Activated CD4-positive, CD25-positive, alpha-beta regulatory T cell treated with anti-CD3 and anti-CD28 coated beads, Interleukin-2, amount 50 U/mL, for 24 hours (primary cell): ENCODE measurements at regions not wholly inside any gene's neighbourhood (a gene's known extent, or its start where the extent isn't known, plus 50 kb on each side); places are given as distances from the start of the nearest gene placed in this dataset.

ENCODE experiments used
- ATAC-seq, 2 donors: fragments of 150-1000 bp; cut with Tn5 transposase; one replicate each; pipeline ENCODE4 v1.10.0; 2021; ENCODE audit warnings: mild to moderate bottlenecking in 1 of 2, moderate library complexity in 1 of 2

GRCh38 chr20:48262466-48262865 lies 477.2 kb upstream of the SULF2 start:
- ATAC-seq = no peak

GRCh38 chr20:48261398-48261910 lies 476.2 kb upstream of the SULF2 start:
- ATAC-seq = no peak

GRCh38 chr20:48260129-48260756 lies 475.0 kb upstream of the SULF2 start:
- ATAC-seq = no peak

DNA sequence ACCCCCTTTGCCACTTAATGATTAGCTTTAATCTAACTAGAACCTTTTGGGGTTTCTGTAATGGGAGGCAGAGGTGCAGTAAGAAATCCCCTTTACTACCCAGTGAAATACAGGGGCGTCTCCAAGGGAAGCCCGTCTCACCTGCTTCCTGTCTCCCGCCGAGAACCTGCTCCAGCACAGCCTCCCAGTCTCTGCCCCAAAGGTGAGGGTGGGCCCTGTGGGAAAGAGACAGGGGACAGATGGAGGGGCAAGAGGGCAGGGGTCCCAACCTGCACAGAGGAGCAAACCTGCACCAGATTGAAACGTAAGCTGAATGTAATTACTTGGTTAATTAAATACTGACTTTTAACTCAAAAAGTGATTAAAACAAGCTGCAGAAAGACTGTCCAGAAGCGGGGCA lies 474.2 kb upstream of the SULF2 start:
- ATAC-seq = no peak

- ATAC-seq = no peak
Observed at GRCh38 chr20:48257833-48258232, 472.6 kb upstream of the SULF2 start.

- no peak for ATAC-seq
Observed at GRCh38 chr20:48247961-48248360, 462.7 kb upstream of the SULF2 start.

- ATAC-seq = no peak
Observed at GRCh38 chr20:48246061-48246790, 460.9 kb upstream of the SULF2 start.

- no peak for ATAC-seq
Observed at GRCh38 chr20:48242623-48243022, 457.3 kb upstream of the SULF2 start.

- no peak for ATAC-seq
Observed at GRCh38 chr20:48241482-48241881, 456.2 kb upstream of the SULF2 start.

GRCh38 chr20:48238781-48239180 lies 453.5 kb upstream of the SULF2 start:
- ATAC-seq = no peak

- ATAC-seq = no peak
Observed at GRCh38 chr20:48238326-48238725, 453.0 kb upstream of the SULF2 start.

- ATAC-seq = no peak
Observed at GRCh38 chr20:48236000-48236970, 451.0 kb upstream of the SULF2 start.

DNA sequence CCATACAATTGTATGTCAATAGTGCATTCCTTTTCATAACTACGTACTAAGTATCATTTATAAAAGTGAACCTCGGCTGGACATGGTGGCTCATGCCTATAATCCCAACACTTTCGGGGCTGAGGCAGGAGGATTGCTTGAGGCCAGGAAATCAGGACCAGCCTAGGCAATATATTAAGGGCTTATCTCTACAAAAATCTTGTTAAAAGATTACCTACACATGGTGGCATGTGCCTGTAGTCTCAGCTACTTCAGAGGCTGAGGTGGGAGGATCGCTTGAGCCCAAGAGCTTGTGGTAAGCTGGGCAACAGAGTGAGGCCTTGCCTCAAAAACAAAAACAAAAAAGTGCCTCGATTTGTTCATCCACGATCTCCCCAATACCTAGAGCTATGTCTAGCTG lies 449.7 kb upstream of the SULF2 start:
- no peak for ATAC-seq

DNA sequence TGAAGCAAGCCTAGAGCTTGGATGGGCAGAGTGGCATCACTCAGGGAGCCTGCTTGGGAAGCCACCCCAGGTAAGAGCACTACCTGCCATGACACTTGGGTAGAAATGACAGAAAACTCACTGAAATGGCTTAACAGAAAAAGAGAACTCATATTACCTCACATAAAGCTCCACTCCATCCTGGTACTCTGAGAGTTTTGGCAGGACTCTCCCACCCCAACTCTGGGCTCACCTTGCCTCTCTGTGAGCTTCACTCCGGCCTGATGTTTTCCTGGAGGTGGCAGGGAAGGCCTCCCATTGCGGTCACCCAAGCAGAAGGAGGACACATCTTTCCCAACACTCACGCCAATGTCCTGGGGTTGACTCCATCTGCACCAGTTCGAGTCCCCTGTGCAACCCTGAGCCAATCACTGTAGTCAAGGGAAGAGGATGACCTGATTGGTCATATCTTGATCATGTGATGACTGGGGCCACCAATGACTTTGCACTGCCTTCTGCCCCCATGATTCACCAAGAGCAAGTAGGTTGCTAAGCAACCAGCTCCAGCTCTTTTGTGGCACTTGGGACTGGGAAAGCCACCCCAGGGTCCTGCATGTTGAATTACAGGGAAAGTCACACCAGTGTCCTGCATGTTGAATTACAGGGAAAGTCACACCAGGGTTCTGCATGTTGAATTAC lies 446.1 kb upstream of the SULF2 start:
- ATAC-seq = no peak

DNA sequence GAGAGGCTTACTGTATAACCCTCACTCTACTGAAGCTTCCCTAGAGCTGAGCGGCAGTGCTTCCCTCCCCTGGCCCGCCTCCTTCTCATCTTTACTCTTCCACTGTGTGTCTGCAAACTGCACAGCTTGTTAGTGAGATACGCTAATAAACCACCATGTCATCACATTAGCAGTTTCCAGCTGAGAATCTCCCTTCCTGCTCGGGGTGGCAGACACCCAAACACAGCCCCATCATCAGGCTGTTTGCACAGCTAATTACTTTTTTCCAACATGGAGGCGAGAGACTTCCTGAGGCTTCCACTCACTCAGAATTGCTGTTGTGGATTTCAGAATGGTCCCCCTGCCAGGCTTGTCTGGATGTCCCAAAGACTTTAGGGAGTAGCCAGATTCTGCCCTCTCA lies 444.9 kb upstream of the SULF2 start:
- no peak for ATAC-seq

- no peak for ATAC-seq
Observed at GRCh38 chr20:48227381-48227780, 442.1 kb upstream of the SULF2 start.

- no peak for ATAC-seq
Observed at GRCh38 chr20:48226642-48227041, 441.4 kb upstream of the SULF2 start.

GRCh38 chr20:48224533-48225050 lies 439.3 kb upstream of the SULF2 start:
- ATAC-seq = no peak

- no peak for ATAC-seq
Observed at GRCh38 chr20:48223715-48224114, 438.4 kb upstream of the SULF2 start.

DNA sequence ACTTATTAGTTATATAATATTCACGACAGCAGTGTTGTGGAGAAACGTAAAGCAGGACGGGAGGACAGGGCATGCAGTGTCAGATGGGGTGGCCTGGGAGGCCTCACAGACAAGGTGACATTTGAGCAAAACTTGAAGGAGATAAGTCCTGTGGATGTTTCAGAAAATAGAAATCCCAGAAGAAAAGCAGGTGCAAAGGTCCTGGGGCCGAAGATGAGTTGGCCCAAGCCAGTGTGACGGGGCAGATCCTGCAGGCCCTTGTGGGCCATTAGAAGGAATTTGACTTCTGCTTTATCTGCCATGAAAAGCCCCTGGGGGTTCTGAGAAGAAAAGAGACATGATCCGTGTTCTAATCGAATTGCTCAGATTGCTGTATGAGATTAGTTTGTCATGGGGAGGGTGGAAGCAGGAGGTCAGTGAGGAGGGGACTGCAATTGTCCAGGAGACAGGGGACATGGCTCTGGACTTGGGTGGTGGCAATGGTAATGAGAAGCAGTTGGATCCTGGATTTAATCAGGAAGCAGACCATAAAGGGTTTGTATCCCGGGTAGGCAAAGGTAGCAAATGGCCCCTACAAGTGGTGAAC lies 437.4 kb upstream of the SULF2 start:
- ATAC-seq = no peak

- ATAC-seq = no peak
Observed at GRCh38 chr20:48220033-48220633, 434.9 kb upstream of the SULF2 start.

- ATAC-seq = no peak
Observed at GRCh38 chr20:48219306-48219705, 434.0 kb upstream of the SULF2 start.
